HCT116 (cell line): ENCODE measurements at regions not wholly inside any gene's neighbourhood (a gene's known extent, or its start where the extent isn't known, plus 50 kb on each side); places are given as distances from the start of the nearest gene placed in this dataset.

Experiments
- ATAC-seq: fragments of 200-7000 bp; cut with Tn5 transposase; 2 replicates; pipeline ENCODE4 v1.9.1; 2020; ENCODE audit warnings: mild to moderate bottlenecking, moderate library complexity
- BruUV-seq: library from RNA; stranded (reverse); fragments of 400-500 nt; replicated peaks from 2 replicates; lab custom pipeline; 2021; lab: Mats Ljungman, UMichigan
- CTCF ChIA-PET: fragments of 300-600 bp; sonication (Branson Sonifier 250); formaldehyde crosslinking; loops from one replicate; lab custom pipeline; 2021; ENCODE audit warnings: antibody characterized with exemption; lab: Charles Lee
- POLR2A ChIA-PET: fragments of 300-600, 350-600 bp; sonication (Branson Sonifier 250); formaldehyde crosslinking; loops from one replicate; lab custom pipeline; 2021; ENCODE audit warnings: antibody characterized with exemption; lab: Charles Lee
- RAD21 ChIA-PET, 2 experiments: fragments of 300-600 bp; sonication (Branson Sonifier 250); formaldehyde crosslinking; loops; one replicate each; lab custom pipeline; 2023; ENCODE audit warnings: low total read pairs in 2 of 2; ENCODE audit not compliant: uncharacterized antibody in 2 of 2, unreplicated experiment in 2 of 2, low non-redundant PET in 1 of 2; lab: Charles Lee
- DNase-seq: peaks from one replicate; pipeline ENCODE4 v3.0.0-alpha.2; 2010; ENCODE audit warnings: low read depth, low spot score
- H2AFZ ChIP-seq: fragments of 200-600 bp; shearing (Covaris generic), sonication (generic); 2 replicates; pipeline ENCODE4 v1.6.1; 2017; ENCODE audit warnings: low read depth, mixed run types, mixed read lengths, antibody characterized with exemption, low read length; ENCODE audit not compliant: poor library complexity, severe bottlenecking
- H3K27ac ChIP-seq: 2 replicates; pipeline ENCODE4 v1.5.1; 2012; ENCODE audit warnings: low read depth, low read length
- H3K27me3 ChIP-seq: fragments of 200-600 bp; sonication (generic); 2 replicates; pipeline ENCODE4 v1.6.1; 2016; ENCODE audit warnings: mixed run types, low read length, mixed read lengths; ENCODE audit not compliant: insufficient read depth
- H3K36me3 ChIP-seq, 2 experiments: fragments of 200-500 bp in 1 of 2; fragments of 200-600 bp in 1 of 2; sonication (Bioruptor generic) in 1 of 2; sonication (generic) in 1 of 2; 2 replicates each; pipeline versions ENCODE4 v1.5.1 to v1.6.1; 2014 to 2016; ENCODE audit warnings: low read length in 2 of 2, inconsistent platforms in 1 of 2, mixed read lengths in 1 of 2, mixed run types in 1 of 2; ENCODE audit not compliant: insufficient read depth in 2 of 2, control insufficient read depth in 1 of 2
- H3K4me1 ChIP-seq, 2 experiments: fragments of 200-600 bp in 1 of 2; sonication (generic) in 1 of 2; 2 replicates each; pipeline versions ENCODE4 v1.5.1 to v1.6.1; 2012 to 2017; ENCODE audit warnings: low read length in 2 of 2, inconsistent platforms in 1 of 2, mild to moderate bottlenecking in 1 of 2, mixed read lengths in 1 of 2, mixed run types in 1 of 2, moderate library complexity in 1 of 2; ENCODE audit not compliant: insufficient read depth in 2 of 2, control insufficient read depth in 1 of 2
- H3K4me2 ChIP-seq: fragments of 200-600 bp; sonication (generic); 2 replicates; pipeline ENCODE4 v1.6.1; 2017; ENCODE audit warnings: mixed run types, low read length, mixed read lengths
- H3K4me3 ChIP-seq, 2 experiments: fragments of 200-600 bp in 1 of 2; sonication (generic) in 1 of 2; replicated peaks in 1 of 2; 2 replicates each; pipeline ENCODE4 v1.5.1; 2011 to 2016; ENCODE audit warnings: low read length in 2 of 2, control low read depth in 1 of 2, low read depth in 1 of 2, mild to moderate bottlenecking in 1 of 2, mixed read lengths in 1 of 2, mixed run types in 1 of 2
- H3K79me2 ChIP-seq: fragments of 200-600 bp; sonication (generic); 2 replicates; pipeline ENCODE4 v1.6.1; 2017; ENCODE audit warnings: mild to moderate bottlenecking, mixed run types, low read length, moderate library complexity, mixed read lengths; ENCODE audit not compliant: insufficient read depth
- H3K9ac ChIP-seq: fragments of 200-600 bp; sonication (generic); 2 replicates; pipeline ENCODE4 v1.6.1; 2016; ENCODE audit warnings: low read length, mixed read lengths
- H3K9me2 ChIP-seq: fragments of 200-600 bp; sonication (generic), shearing (Covaris generic); 2 replicates; pipeline ENCODE4 v1.6.1; 2017; ENCODE audit warnings: mixed run types, mild to moderate bottlenecking, moderate library complexity; ENCODE audit not compliant: insufficient read depth
- H3K9me3 ChIP-seq, 2 experiments: fragments of 200-500 bp in 1 of 2; fragments of 200-600 bp in 1 of 2; sonication (Bioruptor generic) in 1 of 2; sonication (generic) in 1 of 2; 2 replicates each; pipeline ENCODE4 v1.6.1; 2014 to 2017; ENCODE audit warnings: low read length in 2 of 2, mixed read lengths in 2 of 2, inconsistent platforms in 1 of 2, low read depth in 1 of 2, mild to moderate bottlenecking in 1 of 2, mixed run types in 1 of 2, moderate library complexity in 1 of 2; ENCODE audit not compliant: control insufficient read depth in 1 of 2, insufficient read depth in 1 of 2
- H4K20me1 ChIP-seq: fragments of 200-600 bp; sonication (generic), shearing (Covaris generic); 2 replicates; pipeline ENCODE4 v1.6.1; 2017; ENCODE audit warnings: mixed run types, mild to moderate bottlenecking, moderate library complexity; ENCODE audit not compliant: insufficient read depth
- CEBPB ChIP-seq: IDR thresholded peaks from 2 replicates; pipeline ENCODE4 v1.6.1; 2012; ENCODE audit warnings: low read depth
- EGR1 ChIP-seq: IDR thresholded peaks from 2 replicates; pipeline ENCODE4 v1.6.1; 2012; ENCODE audit warnings: low read depth
- ELF1 ChIP-seq: IDR thresholded peaks from 2 replicates; pipeline ENCODE4 v1.6.1; 2012; ENCODE audit warnings: low read depth, borderline replicate concordance
- FOSL1 ChIP-seq: IDR thresholded peaks from 2 replicates; pipeline ENCODE4 v1.6.1; 2012; ENCODE audit warnings: low read depth
- JUND ChIP-seq: IDR thresholded peaks from 2 replicates; pipeline ENCODE4 v1.6.1; 2012
- POLR2A ChIP-seq: IDR thresholded peaks from 2 replicates; pipeline ENCODE4 v1.7.0; 2011; ENCODE audit warnings: borderline replicate concordance; ENCODE audit not compliant: insufficient read depth, insufficient read length; ENCODE audit errors: extremely low read depth
- POLR2AphosphoS5 ChIP-seq: IDR thresholded peaks from 2 replicates; pipeline ENCODE4 v1.6.1; 2011; ENCODE audit warnings: mild to moderate bottlenecking, low read depth, low read length, moderate library complexity
- RAD21 ChIP-seq: IDR thresholded peaks from 2 replicates; pipeline ENCODE4 v1.6.1; 2012; ENCODE audit warnings: low read depth, mild to moderate bottlenecking
- REST ChIP-seq: IDR thresholded peaks from 2 replicates; pipeline ENCODE4 v1.6.1; 2012; ENCODE audit warnings: low read depth
- SIN3A ChIP-seq: IDR thresholded peaks from 2 replicates; pipeline ENCODE4 v1.6.1; 2012; ENCODE audit warnings: low read depth
- SP1 ChIP-seq: IDR thresholded peaks from 2 replicates; pipeline ENCODE4 v1.6.1; 2012; ENCODE audit warnings: low read depth
- TCF7L2 ChIP-seq: IDR thresholded peaks from 2 replicates; pipeline ENCODE4 v1.7.0; 2011; ENCODE audit warnings: borderline replicate concordance, inconsistent platforms; ENCODE audit not compliant: insufficient read depth, insufficient read length; ENCODE audit errors: extremely low read depth
- YY1 ChIP-seq: IDR thresholded peaks from 2 replicates; pipeline ENCODE4 v1.6.1; 2011; ENCODE audit warnings: low read length, low read depth, moderate library complexity, mild to moderate bottlenecking; ENCODE audit not compliant: insufficient replicate concordance; ENCODE audit errors: extremely low read depth
- ZFX ChIP-seq: fragments of 450-650 bp; IDR thresholded peaks from 2 replicates; pipeline ENCODE4 v1.6.1; 2017
- ZNF274 ChIP-seq: fragments of 200-500 bp; sonication (Bioruptor generic); IDR thresholded peaks from 2 replicates; pipeline ENCODE4 v1.6.1; 2014; ENCODE audit warnings: mild to moderate bottlenecking, low read depth, low read length, inconsistent platforms
- intact Hi-C: fragments of 100-400 bp; cut with micrococcal nuclease; formaldehyde crosslinking; loops from 2 replicates; pipeline ENCODE4 v1.10.0; 2022
- TF ChIP-seq, protein P1 (sequence below): IDR thresholded peaks from 2 replicates; pipeline ENCODE4 v1.6.1; 2011; ENCODE audit warnings: mild to moderate bottlenecking, low read length, moderate library complexity; ENCODE audit not compliant: insufficient replicate concordance; ENCODE audit errors: extremely low read depth

DNA sequence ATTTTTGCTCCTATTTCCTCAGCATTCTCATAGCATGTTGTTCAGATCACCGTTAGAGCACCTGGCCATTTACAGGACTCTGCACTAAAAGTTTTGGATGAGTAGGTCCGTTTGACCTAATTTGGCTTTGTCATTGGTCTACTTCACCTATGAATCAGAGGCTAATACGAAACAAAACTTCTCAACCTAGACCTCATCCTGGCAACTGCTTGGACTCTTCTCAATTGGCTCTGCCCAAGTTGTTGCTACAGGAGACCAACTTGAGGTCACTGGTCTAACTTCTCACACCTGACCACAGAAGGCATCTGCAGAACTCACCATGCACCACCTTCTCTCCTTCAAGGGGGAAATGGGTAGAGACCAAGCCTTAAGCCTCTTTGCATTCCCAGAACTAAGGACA, 663.7 kb downstream of the PLCL1 start (continued):
- no peak for TF ChIP-seq REST
- no peak for TF ChIP-seq CEBPB
- TF ChIP-seq SP1 = no peak
- no peak for TF ChIP-seq POLR2A
- no peak for TF ChIP-seq JUND
- TF ChIP-seq ELF1 = no peak
- TF ChIP-seq POLR2AphosphoS5 = no peak

DNA sequence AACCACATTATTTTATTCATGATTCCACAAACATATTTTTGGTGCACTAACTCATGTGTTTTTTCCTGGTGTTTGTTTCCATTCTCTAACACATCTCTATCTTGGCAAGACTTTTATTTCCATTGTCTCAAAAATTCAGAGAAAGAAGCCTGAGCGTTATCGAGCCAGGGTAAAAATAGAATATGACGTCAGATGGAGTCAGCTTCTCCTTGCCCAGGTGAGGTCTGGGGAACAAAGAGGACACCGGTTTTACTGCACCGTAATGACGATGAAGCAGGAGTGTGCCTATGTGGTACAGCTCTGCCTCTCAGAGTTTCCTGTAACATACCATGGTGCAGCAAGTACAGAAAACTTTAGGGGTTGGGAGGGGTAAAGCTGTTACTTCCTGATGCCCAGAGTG, 661.6 kb downstream of the PLCL1 start:
- no TSS peak for BruUV-seq
- RAD21 ChIA-PET = no interaction called here
- H3K27ac ChIP-seq = no peak overlapping the region
- ATAC-seq (no peak), DNase-seq (no peak)
- H4K20me1 ChIP-seq = no peaks in the 10 kb centered on the region
- H3K36me3 ChIP-seq = no peaks in the 10 kb centered on the region
- H3K4me1 ChIP-seq = no peaks in the 10 kb centered on the region
- POLR2A ChIA-PET = no interaction called here
- no peak overlapping the region for H3K4me2 ChIP-seq
- H3K9me3 ChIP-seq = no peaks in the 10 kb centered on the region
- H3K9ac ChIP-seq = no peak overlapping the region
- intact Hi-C loops = no loop called here
- H3K4me3 ChIP-seq = no peak overlapping the region
- CTCF ChIA-PET = no interaction called here
- H3K27me3 ChIP-seq = no peaks in the 10 kb centered on the region
- H3K79me2 ChIP-seq = no peaks in the 10 kb centered on the region
- no peak overlapping the region for H2AFZ ChIP-seq
- H3K9me2 ChIP-seq = no peaks in the 10 kb centered on the region
- TF ChIP-seq, protein P1, sequence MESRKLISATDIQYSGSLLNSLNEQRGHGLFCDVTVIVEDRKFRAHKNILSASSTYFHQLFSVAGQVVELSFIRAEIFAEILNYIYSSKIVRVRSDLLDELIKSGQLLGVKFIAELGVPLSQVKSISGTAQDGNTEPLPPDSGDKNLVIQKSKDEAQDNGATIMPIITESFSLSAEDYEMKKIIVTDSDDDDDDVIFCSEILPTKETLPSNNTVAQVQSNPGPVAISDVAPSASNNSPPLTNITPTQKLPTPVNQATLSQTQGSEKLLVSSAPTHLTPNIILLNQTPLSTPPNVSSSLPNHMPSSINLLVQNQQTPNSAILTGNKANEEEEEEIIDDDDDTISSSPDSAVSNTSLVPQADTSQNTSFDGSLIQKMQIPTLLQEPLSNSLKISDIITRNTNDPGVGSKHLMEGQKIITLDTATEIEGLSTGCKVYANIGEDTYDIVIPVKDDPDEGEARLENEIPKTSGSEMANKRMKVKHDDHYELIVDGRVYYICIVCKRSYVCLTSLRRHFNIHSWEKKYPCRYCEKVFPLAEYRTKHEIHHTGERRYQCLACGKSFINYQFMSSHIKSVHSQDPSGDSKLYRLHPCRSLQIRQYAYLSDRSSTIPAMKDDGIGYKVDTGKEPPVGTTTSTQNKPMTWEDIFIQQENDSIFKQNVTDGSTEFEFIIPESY = no peak
- TF ChIP-seq SP1 = no peak
- no peak for TF ChIP-seq JUND
- TF ChIP-seq SIN3A = no peak
- TF ChIP-seq RAD21 = no peak
- TF ChIP-seq EGR1 = no peak
- no peak for TF ChIP-seq TCF7L2
- no peak for TF ChIP-seq REST
- TF ChIP-seq YY1 = no peak
- TF ChIP-seq POLR2AphosphoS5 = no peak
- no peak for TF ChIP-seq CEBPB
- TF ChIP-seq FOSL1 = no peak
- no peak for TF ChIP-seq ZFX
- no peak for TF ChIP-seq ELF1
- TF ChIP-seq ZNF274 = no peak
